ENCODE measurements at regions not wholly inside any gene's neighbourhood (a gene's known extent, or its start where the extent isn't known, plus 50 kb on each side); places are given as distances from the start of the nearest gene placed in this dataset.

- TF ChIP-seq ZBTB33 (IDR thresholded peaks at IDR 0.05; ENCODE audit: extremely low read depth, insufficient replicate concordance, low read length) (no peak), FOSL1 (IDR thresholded peaks at IDR 0.05; ENCODE audit: low read depth) (no peak), MAX (IDR thresholded peaks at IDR 0.05) (no peak), CEBPB (IDR thresholded peaks at IDR 0.05; ENCODE audit: low read depth) (no peak), POLR2AphosphoS5 (IDR thresholded peaks at IDR 0.05; ENCODE audit: low read depth, low read length) (no peak), ZNF274 (IDR thresholded peaks at IDR 0.05; ENCODE audit: low read depth, low read length) (no peak)
These were observed 1660.1 kb upstream of the B3GALT2 start (continued) for GRCh38 chr1:194846488-194846887.

GRCh38 chr1:194843077-194843476 lies 1656.7 kb upstream of the B3GALT2 start:
- BruUV-seq (replicated peaks): no TSS peak
- Histone ChIP-seq H3K36me3 (ENCODE audit: control insufficient read depth in 1 of 2, insufficient read depth in 2 of 2, low read length in 2 of 2) (no peaks in the 10 kb centered on the region), H3K9me3 (ENCODE audit: control insufficient read depth in 1 of 2, insufficient read depth in 1 of 2, low read depth in 1 of 2, low read length in 2 of 2) (no peaks in the 10 kb centered on the region), H3K4me2 (ENCODE audit: low read length) (no peak overlapping the region), H3K4me3 (replicated peaks in 1 of 2; ENCODE audit: low read depth in 1 of 2, low read length in 2 of 2) (no peak overlapping the region), H3K9ac (ENCODE audit: low read length) (no peak overlapping the region), H4K20me1 (ENCODE audit: insufficient read depth) (no peaks in the 10 kb centered on the region), H3K79me2 (ENCODE audit: insufficient read depth, low read length) (no peaks in the 10 kb centered on the region), H2AFZ (ENCODE audit: low read depth, low read length, poor library complexity, severe bottlenecking) (no peak overlapping the region), H3K4me1 (ENCODE audit: control insufficient read depth in 1 of 2, insufficient read depth in 2 of 2, low read length in 2 of 2) (no peaks in the 10 kb centered on the region), H3K9me2 (ENCODE audit: insufficient read depth) (no peaks in the 10 kb centered on the region), H3K27me3 (ENCODE audit: insufficient read depth, low read length) (no peaks in the 10 kb centered on the region), H3K27ac (ENCODE audit: low read depth, low read length) (no peak overlapping the region)
- ChIA-PET CTCF (no interaction called here), RAD21 (ENCODE audit: low non-redundant PET in 1 of 2, low total read pairs in 2 of 2, uncharacterized antibody in 2 of 2, unreplicated experiment in 2 of 2) (no interaction called here), POLR2A (no interaction called here)
- TF ChIP-seq ELF1 (IDR thresholded peaks at IDR 0.05; ENCODE audit: borderline replicate concordance, low read depth) (no peak), JUND (IDR thresholded peaks at IDR 0.05) (no peak), SP1 (IDR thresholded peaks at IDR 0.05; ENCODE audit: low read depth) (no peak), SIN3A (IDR thresholded peaks at IDR 0.05; ENCODE audit: low read depth) (no peak), ATF3 (IDR thresholded peaks at IDR 0.05) (no peak), POLR2A (IDR thresholded peaks at IDR 0.05; ENCODE audit: borderline replicate concordance, extremely low read depth, insufficient read depth, insufficient read length) (no peak), TCF7L2 (IDR thresholded peaks at IDR 0.05; ENCODE audit: borderline replicate concordance, extremely low read depth, insufficient read depth, insufficient read length) (no peak), EZH2phosphoT487 (IDR thresholded peaks at IDR 0.05; ENCODE audit: borderline replicate concordance) (no peak)
- no peak for DNase-seq (ENCODE audit: low read depth, low spot score)
- ATAC-seq: no peak
- intact Hi-C loops (cut with micrococcal nuclease): no loop called here

Measured in HCT116 (cell line).